ENCODE measurements at regions not wholly inside any gene's neighbourhood (a gene's known extent, or its start where the extent isn't known, plus 50 kb on each side); places are given as distances from the start of the nearest gene placed in this dataset.

- TF ChIP-seq REST (IDR thresholded peaks at IDR 0.05; ENCODE audit: unreplicated experiment): no peak
- TF ChIP-seq CREB1 (CRISPR knock-in tag; IDR thresholded peaks at IDR 0.05; ENCODE audit: low read depth): no peak
Observed at GRCh38 chr16:51988977-51989376, 558.0 kb downstream of the TOX3 start (continued).

- H3K79me2 ChIP-seq (replicated peaks; ENCODE audit: insufficient read depth): no peaks in the 10 kb centered on the region
- Mint-ChIP-seq H3K4me3 (no peak overlapping the region), H3K4me1 (no peaks in the 10 kb centered on the region; the same call in 2 of the 3 replicates), H3K36me3 (ENCODE audit: low read depth) (no peaks in the 10 kb centered on the region), H3K27me3 (ENCODE audit: insufficient read depth, low read depth, poor library complexity) (no peaks in the 10 kb centered on the region), H3K9me3 (no peaks in the 10 kb centered on the region; the same call in 2 of the 3 replicates), H3K27ac (no peak overlapping the region)
- no peak overlapping the region for H3K4me2 ChIP-seq
- no peak overlapping the region for H2AFZ ChIP-seq
- H3K27me3 ChIP-seq (ENCODE audit: insufficient read depth): no peaks in the 10 kb centered on the region
- no peaks in the 10 kb centered on the region for H3K4me1 ChIP-seq (ENCODE audit: insufficient read depth)
- no peak for DNase-seq (ENCODE audit: low spot score)
- no peak for ATAC-seq
- no peaks in the 10 kb centered on the region for H3K36me3 ChIP-seq (ENCODE audit: insufficient read depth)
- TF ChIP-seq ZNF462 (CRISPR knock-in tag; IDR thresholded peaks at IDR 0.05) (no peak), ZNF331 (CRISPR knock-in tag; IDR thresholded peaks at IDR 0.05; ENCODE audit: low read depth) (no peak), REST (IDR thresholded peaks at IDR 0.05; ENCODE audit: unreplicated experiment) (no peak), EZH2 (IDR thresholded peaks at IDR 0.05; ENCODE audit: low read depth, unreplicated experiment) (no peak), CTCF (conservative IDR thresholded peaks at IDR 0.05; ENCODE audit: low read depth in 2 of 2) (no peak), JUNB (IDR thresholded peaks at IDR 0.05; ENCODE audit: unreplicated experiment) (no peak), ETS1 (IDR thresholded peaks at IDR 0.05) (no peak)
- no peak overlapping the region for H3K27ac ChIP-seq (ENCODE audit: low read depth)
- H3K9me2 ChIP-seq (ENCODE audit: insufficient read depth): peaks cover 11% of the 10 kb centered on the region; the same call in 1 of the 2 replicates
- H3K4me3 ChIP-seq: no peak overlapping the region
- no peaks in the 10 kb centered on the region for H4K20me1 ChIP-seq (replicated peaks; ENCODE audit: insufficient read depth)
- H3F3A ChIP-seq (replicated peaks; ENCODE audit: low read depth): no peaks in the 10 kb centered on the region
Observed at GRCh38 chr16:51987519-51987918, 559.4 kb downstream of the TOX3 start.
